Activated CD8-positive, alpha-beta memory T cell treated with anti-CD3 and anti-CD28 coated beads, Interleukin-2, amount 10 ng/mL, durations not matched to agents 7 days and 5 days (primary cell): ENCODE measurements at regions not wholly inside any gene's neighbourhood (a gene's known extent, or its start where the extent isn't known, plus 50 kb on each side); places are given as distances from the start of the nearest gene placed in this dataset.

Experiments used
- ATAC-seq: fragments of 150-1000 bp; cut with Tn5 transposase; one replicate; pipeline ENCODE4 v1.10.0; 2021; ENCODE audit warnings: moderate library complexity
- CTCF ChIA-PET: fragments of 350-600 bp; sonication (Branson Sonifier 250); formaldehyde crosslinking; loops from one replicate; lab custom pipeline; 2021; ENCODE audit warnings: antibody characterized with exemption; lab: Charles Lee
- DNase-seq: peaks from one replicate; pipeline ENCODE4 v3.0.0-alpha.2; 2020
- H3K27ac Mint-ChIP-seq: one replicate; pipeline ENCODE4 v1.8.0; 2021; ENCODE audit warnings: mild to moderate bottlenecking, mixed read lengths
- H3K27me3 Mint-ChIP-seq: one replicate; pipeline ENCODE4 v1.8.0; 2021; ENCODE audit warnings: mixed read lengths
- H3K36me3 Mint-ChIP-seq: one replicate; pipeline ENCODE4 v1.8.0; 2021; ENCODE audit warnings: mild to moderate bottlenecking, mixed read lengths
- H3K4me1 Mint-ChIP-seq: one replicate; pipeline ENCODE4 v1.8.0; 2021; ENCODE audit warnings: mixed read lengths
- H3K4me3 Mint-ChIP-seq: one replicate; pipeline ENCODE4 v1.8.0; 2021; ENCODE audit warnings: mild to moderate bottlenecking, moderate library complexity, mixed read lengths
- H3K9me3 Mint-ChIP-seq: one replicate; pipeline ENCODE4 v1.8.0; 2022; ENCODE audit warnings: low read depth, mixed read lengths

- ATAC-seq, result no peak
- no peak overlapping the region for H3K4me3 Mint-ChIP-seq
- H3K4me1 Mint-ChIP-seq, result no peaks in the 10 kb centered on the region
- H3K27ac Mint-ChIP-seq, result no peak overlapping the region
- no peak for DNase-seq
- H3K9me3 Mint-ChIP-seq, result no peaks in the 10 kb centered on the region
- CTCF ChIA-PET, result no interaction called here
- H3K36me3 Mint-ChIP-seq, result no peaks in the 10 kb centered on the region
- peaks cover 14% of the 10 kb centered on the region for H3K27me3 Mint-ChIP-seq
These were observed 163.9 kb downstream of the SCP2D1 start for GRCh38 chr20:18977441-18977840.

- no peak for DNase-seq
- Mint-ChIP-seq H3K9me3 (no peaks in the 10 kb centered on the region), H3K27me3 (peaks cover 14% of the 10 kb centered on the region), H3K27ac (no peak overlapping the region), H3K4me1 (no peaks in the 10 kb centered on the region), H3K4me3 (no peak overlapping the region), H3K36me3 (no peaks in the 10 kb centered on the region)
- CTCF ChIA-PET, result no interaction called here
- ATAC-seq, result no peak
These were observed 164.7 kb downstream of the SCP2D1 start for GRCh38 chr20:18978311-18978710.

- Mint-ChIP-seq H3K27me3 (peaks cover 14% of the 10 kb centered on the region), H3K27ac (no peak overlapping the region), H3K4me1 (no peaks in the 10 kb centered on the region), H3K36me3 (no peaks in the 10 kb centered on the region), H3K9me3 (no peaks in the 10 kb centered on the region), H3K4me3 (no peak overlapping the region)
- CTCF ChIA-PET, result interaction anchor here (0.6 kb wide), 1 partner anchor 1016 kb away, joined by 3 read pairs; no protein-coding TSS in a partner anchor
- ATAC-seq (no peak), DNase-seq (no peak)
These were observed 165.5 kb downstream of the SCP2D1 start for GRCh38 chr20:18979132-18979531.

GRCh38 chr20:18981962-18982539 is 168.5 kb downstream of the SCP2D1 start:
- no peaks in the 10 kb centered on the region for H3K36me3 Mint-ChIP-seq
- DNase-seq (no peak), ATAC-seq (no peak)
- no peaks in the 10 kb centered on the region for H3K4me1 Mint-ChIP-seq
- H3K27me3 Mint-ChIP-seq, result peaks cover 9% of the 10 kb centered on the region
- CTCF ChIA-PET, result no interaction called here
- no peaks in the 10 kb centered on the region for H3K9me3 Mint-ChIP-seq
- no peak overlapping the region for H3K27ac Mint-ChIP-seq
- H3K4me3 Mint-ChIP-seq, result no peak overlapping the region

- ATAC-seq (no peak), DNase-seq (no peak)
- CTCF ChIA-PET, result no interaction called here
- no peaks in the 10 kb centered on the region for H3K36me3 Mint-ChIP-seq
- no peaks in the 10 kb centered on the region for H3K9me3 Mint-ChIP-seq
- H3K4me1 Mint-ChIP-seq, result no peaks in the 10 kb centered on the region
- H3K4me3 Mint-ChIP-seq, result no peak overlapping the region
- no peaks in the 10 kb centered on the region for H3K27me3 Mint-ChIP-seq
- no peak overlapping the region for H3K27ac Mint-ChIP-seq
These were observed 170.2 kb downstream of the SCP2D1 start for GRCh38 chr20:18983796-18984195.

- H3K27me3 Mint-ChIP-seq, result no peaks in the 10 kb centered on the region
- H3K9me3 Mint-ChIP-seq, result no peaks in the 10 kb centered on the region
- H3K36me3 Mint-ChIP-seq, result no peaks in the 10 kb centered on the region
- no peak for ATAC-seq
- no peaks in the 10 kb centered on the region for H3K4me1 Mint-ChIP-seq
- no peak overlapping the region for H3K27ac Mint-ChIP-seq
- CTCF ChIA-PET, result no interaction called here
- H3K4me3 Mint-ChIP-seq, result no peak overlapping the region
- peak; percentile 0 for DNase-seq
These were observed 170.9 kb downstream of the SCP2D1 start for GRCh38 chr20:18984238-18985200.

GRCh38 chr20:18985551-18985950 is 172.0 kb downstream of the SCP2D1 start:
- CTCF ChIA-PET, result no interaction called here
- DNase-seq, result no peak
- Mint-ChIP-seq H3K4me1 (no peaks in the 10 kb centered on the region), H3K4me3 (no peak overlapping the region), H3K9me3 (no peaks in the 10 kb centered on the region), H3K27ac (no peak overlapping the region), H3K27me3 (no peaks in the 10 kb centered on the region), H3K36me3 (no peaks in the 10 kb centered on the region)
- ATAC-seq, result no peak

GRCh38 chr20:18986146-18986830 is 172.7 kb downstream of the SCP2D1 start:
- ATAC-seq, result no peak
- no peaks in the 10 kb centered on the region for H3K9me3 Mint-ChIP-seq
- no peaks in the 10 kb centered on the region for H3K27me3 Mint-ChIP-seq
- no peak overlapping the region for H3K27ac Mint-ChIP-seq
- no peaks in the 10 kb centered on the region for H3K4me1 Mint-ChIP-seq
- no peak for DNase-seq
- CTCF ChIA-PET, result no interaction called here
- H3K4me3 Mint-ChIP-seq, result no peak overlapping the region
- H3K36me3 Mint-ChIP-seq, result no peaks in the 10 kb centered on the region

GRCh38 chr20:18986895-18987580 is 173.5 kb downstream of the SCP2D1 start:
- CTCF ChIA-PET, result no interaction called here
- no peak for ATAC-seq
- DNase-seq, result no peak
- Mint-ChIP-seq H3K9me3 (no peaks in the 10 kb centered on the region), H3K36me3 (no peaks in the 10 kb centered on the region), H3K27ac (no peak overlapping the region), H3K27me3 (no peaks in the 10 kb centered on the region), H3K4me1 (no peaks in the 10 kb centered on the region), H3K4me3 (no peak overlapping the region)

- no peak overlapping the region for H3K27ac Mint-ChIP-seq
- no peaks in the 10 kb centered on the region for H3K9me3 Mint-ChIP-seq
- CTCF ChIA-PET, result no interaction called here
- no peak overlapping the region for H3K4me3 Mint-ChIP-seq
- ATAC-seq (no peak), DNase-seq (no peak)
- no peaks in the 10 kb centered on the region for H3K36me3 Mint-ChIP-seq
- H3K27me3 Mint-ChIP-seq, result no peaks in the 10 kb centered on the region
- H3K4me1 Mint-ChIP-seq, result no peaks in the 10 kb centered on the region
These were observed 174.3 kb downstream of the SCP2D1 start for GRCh38 chr20:18987781-18988360.

- H3K36me3 Mint-ChIP-seq, result no peaks in the 10 kb centered on the region
- no peak for ATAC-seq
- peaks cover 5% of the 10 kb centered on the region for H3K9me3 Mint-ChIP-seq
- CTCF ChIA-PET, result no interaction called here
- DNase-seq, result no peak
- no peaks in the 10 kb centered on the region for H3K27me3 Mint-ChIP-seq
- H3K27ac Mint-ChIP-seq, result no peak overlapping the region
- H3K4me3 Mint-ChIP-seq, result no peak overlapping the region
- H3K4me1 Mint-ChIP-seq, result no peaks in the 10 kb centered on the region
These were observed 175.1 kb downstream of the SCP2D1 start for GRCh38 chr20:18988701-18989100.

- no peaks in the 10 kb centered on the region for H3K4me1 Mint-ChIP-seq
These were observed 176.3 kb downstream of the SCP2D1 start for GRCh38 chr20:18989736-18990474.

More at GRCh38 chr20:18989736-18990474, 176.3 kb downstream of the SCP2D1 start:
- Mint-ChIP-seq H3K36me3 (no peaks in the 10 kb centered on the region), H3K27ac (no peak overlapping the region), H3K9me3 (peaks cover 5% of the 10 kb centered on the region), H3K27me3 (no peaks in the 10 kb centered on the region), H3K4me3 (no peak overlapping the region)
- peak; percentile 26 for DNase-seq
- CTCF ChIA-PET, result no interaction called here
- no peak for ATAC-seq
